ENCODE measurements at regions not wholly inside any gene's neighbourhood (a gene's known extent, or its start where the extent isn't known, plus 50 kb on each side); places are given as distances from the start of the nearest gene placed in this dataset.

GRCh38 chr12:94790825-94791224 lies 140.5 kb upstream of the TMCC3 start:
- CTCF ChIA-PET, result no interaction called here
- H3K9me2 ChIP-seq (ENCODE audit: insufficient read depth), result no peaks in the 10 kb centered on the region
- BruUV-seq (replicated peaks), result no TSS peak
- no peaks in the 10 kb centered on the region for H3K9me3 ChIP-seq (ENCODE audit: insufficient read depth, low read depth)
- DNase-seq, result no peak
- H3K4me3 ChIP-seq, result no peak overlapping the region
- H3K27ac ChIP-seq, result no peak overlapping the region
- no peaks in the 10 kb centered on the region for H3K36me3 ChIP-seq (ENCODE audit: low read depth)
- intact Hi-C loops (cut with micrococcal nuclease; ENCODE audit: unreplicated experiment), result no loop called here
- H3K27me3 ChIP-seq (ENCODE audit: insufficient read depth, low read depth), result no peaks in the 10 kb centered on the region
- no peak overlapping the region for H3K4me2 ChIP-seq
- H3K4me1 ChIP-seq (replicated peaks; ENCODE audit: insufficient read depth), result peaks cover 6% of the 10 kb centered on the region
- H3F3A ChIP-seq (ENCODE audit: insufficient read depth, low read depth), result no peaks in the 10 kb centered on the region; the same call in 1 of the 2 replicates
- H3K79me2 ChIP-seq (ENCODE audit: low read depth), result no peaks in the 10 kb centered on the region
- TF ChIP-seq EZH2 (IDR thresholded peaks at IDR 0.05; ENCODE audit: low read depth), result no peak
- TF ChIP-seq CTCF (conservative IDR thresholded peaks at IDR 0.05), result no peak
- H4K20me1 ChIP-seq (ENCODE audit: insufficient read depth), result no peaks in the 10 kb centered on the region
- POLR2A ChIA-PET (ENCODE audit: unreplicated experiment), result no interaction called here
- no peak overlapping the region for H2AFZ ChIP-seq

GRCh38 chr12:94790370-94790769 lies 140.0 kb upstream of the TMCC3 start:
- POLR2A ChIA-PET (ENCODE audit: unreplicated experiment), result no interaction called here
- no peaks in the 10 kb centered on the region for H3K9me2 ChIP-seq (ENCODE audit: insufficient read depth)
- TF ChIP-seq CTCF (conservative IDR thresholded peaks at IDR 0.05) (no peak), EZH2 (IDR thresholded peaks at IDR 0.05; ENCODE audit: low read depth) (no peak)
- CTCF ChIA-PET, result no interaction called here
- peaks cover 1% of the 10 kb centered on the region; the same call in 1 of the 2 replicates for H3K4me1 ChIP-seq (replicated peaks; ENCODE audit: insufficient read depth)
- no peaks in the 10 kb centered on the region for H3K79me2 ChIP-seq (ENCODE audit: low read depth)
- H3K27me3 ChIP-seq (ENCODE audit: insufficient read depth, low read depth), result no peaks in the 10 kb centered on the region
- BruUV-seq (replicated peaks), result no TSS peak
- no peaks in the 10 kb centered on the region for H4K20me1 ChIP-seq (ENCODE audit: insufficient read depth)
- DNase-seq, result no peak
- no peak overlapping the region for H3K27ac ChIP-seq
- no peak overlapping the region for H3K4me3 ChIP-seq
- intact Hi-C loops (cut with micrococcal nuclease; ENCODE audit: unreplicated experiment), result no loop called here
- no peak overlapping the region for H3K4me2 ChIP-seq
- H2AFZ ChIP-seq, result no peak overlapping the region
- no peaks in the 10 kb centered on the region for H3K9me3 ChIP-seq (ENCODE audit: insufficient read depth, low read depth)
- no peaks in the 10 kb centered on the region for H3K36me3 ChIP-seq (ENCODE audit: low read depth)
- no peaks in the 10 kb centered on the region for H3F3A ChIP-seq (ENCODE audit: insufficient read depth, low read depth)

- H4K20me1 ChIP-seq (ENCODE audit: insufficient read depth), result no peaks in the 10 kb centered on the region
- no peak overlapping the region for H3K27ac ChIP-seq
- H3K4me3 ChIP-seq, result no peak overlapping the region
- BruUV-seq (replicated peaks), result no TSS peak
- H3F3A ChIP-seq (ENCODE audit: insufficient read depth, low read depth), result no peaks in the 10 kb centered on the region
- H3K9me3 ChIP-seq (ENCODE audit: insufficient read depth, low read depth), result no peaks in the 10 kb centered on the region
- POLR2A ChIA-PET (ENCODE audit: unreplicated experiment), result no interaction called here
- no peak overlapping the region for H3K4me2 ChIP-seq
- CTCF ChIA-PET, result no interaction called here
- no peak overlapping the region for H2AFZ ChIP-seq
- intact Hi-C loops (cut with micrococcal nuclease; ENCODE audit: unreplicated experiment), result no loop called here
- DNase-seq, result no peak
- TF ChIP-seq CTCF (conservative IDR thresholded peaks at IDR 0.05) (no peak), EZH2 (IDR thresholded peaks at IDR 0.05; ENCODE audit: low read depth) (no peak)
- H3K27me3 ChIP-seq (ENCODE audit: insufficient read depth, low read depth), result no peaks in the 10 kb centered on the region
- H3K4me1 ChIP-seq (replicated peaks; ENCODE audit: insufficient read depth), result no peaks in the 10 kb centered on the region
- H3K79me2 ChIP-seq (ENCODE audit: low read depth), result no peaks in the 10 kb centered on the region
- H3K9me2 ChIP-seq (ENCODE audit: insufficient read depth), result no peaks in the 10 kb centered on the region
- H3K36me3 ChIP-seq (ENCODE audit: low read depth), result no peaks in the 10 kb centered on the region
Measured at GRCh38 chr12:94789510-94790225, 139.3 kb upstream of the TMCC3 start.
